HG03571 (cell line): ENCODE measurements at regions not wholly inside any gene's neighbourhood (a gene's known extent, or its start where the extent isn't known, plus 50 kb on each side); places are given as distances from the start of the nearest gene placed in this dataset.

ENCODE experiments used
- ATAC-seq: cut with Tn5 transposase; IDR thresholded peaks from one replicate; pipeline ENCODE4 v1.9.1; 2021; ENCODE audit not compliant: unreplicated experiment

DNA sequence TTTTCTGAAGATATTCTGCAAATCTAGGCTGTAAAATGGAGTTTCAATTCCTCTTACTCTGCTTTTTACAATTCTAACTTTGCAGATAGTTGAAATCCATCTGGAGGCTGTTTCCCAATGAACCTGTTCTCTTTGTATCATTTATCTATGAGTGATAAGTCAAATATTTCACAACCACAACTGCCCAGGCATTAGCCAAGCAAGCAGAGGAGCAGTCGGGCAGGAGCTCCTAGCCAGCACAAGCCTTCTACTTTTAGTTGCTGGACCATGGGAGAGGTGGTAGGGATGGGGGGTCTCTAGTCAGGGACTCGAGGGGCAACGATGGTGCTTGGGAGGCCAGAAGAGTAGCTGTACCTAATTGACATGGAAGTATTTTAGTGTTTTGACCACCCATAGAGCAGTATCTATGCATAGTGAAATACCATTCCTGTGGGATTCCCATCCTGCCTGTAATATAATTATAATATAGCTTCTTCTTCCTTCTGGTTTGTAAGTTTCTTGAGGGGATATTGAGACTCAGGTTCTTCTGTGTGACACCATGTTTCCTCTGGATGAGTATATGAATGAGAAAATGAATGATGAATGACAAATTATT lies 353.5 kb upstream of the IL12A start:
- ATAC-seq, result no peak

DNA sequence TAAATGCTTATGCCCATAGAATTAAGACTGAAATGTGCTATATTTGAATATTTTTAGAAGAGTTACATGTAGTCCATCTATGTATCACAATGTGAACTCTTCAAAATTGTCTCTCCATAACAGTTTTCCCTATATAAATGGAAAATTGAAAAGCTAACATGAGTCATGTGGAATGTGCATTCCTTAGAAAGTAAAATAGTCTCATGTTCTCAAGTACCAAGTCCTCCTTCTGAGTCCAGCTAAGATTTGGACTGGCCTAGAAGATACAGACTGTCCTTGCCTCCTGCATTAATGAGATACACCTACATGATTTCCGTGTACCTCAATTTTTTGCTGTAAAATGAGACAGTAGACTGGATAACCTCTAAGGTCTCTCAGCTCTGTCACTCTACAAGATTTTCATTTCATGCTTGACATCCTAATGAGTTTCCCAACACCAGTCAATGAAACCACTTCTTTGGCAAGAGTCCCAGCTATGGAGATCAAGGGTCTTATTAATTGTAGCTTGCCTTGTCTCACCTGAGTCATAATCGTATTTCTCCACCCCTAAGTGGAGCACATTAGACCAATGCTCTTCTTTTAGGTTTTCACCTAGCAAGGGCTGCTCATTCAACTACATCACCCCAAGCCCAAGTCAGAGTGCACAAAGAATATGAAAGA lies 350.6 kb upstream of the IL12A start:
- no peak for ATAC-seq

DNA sequence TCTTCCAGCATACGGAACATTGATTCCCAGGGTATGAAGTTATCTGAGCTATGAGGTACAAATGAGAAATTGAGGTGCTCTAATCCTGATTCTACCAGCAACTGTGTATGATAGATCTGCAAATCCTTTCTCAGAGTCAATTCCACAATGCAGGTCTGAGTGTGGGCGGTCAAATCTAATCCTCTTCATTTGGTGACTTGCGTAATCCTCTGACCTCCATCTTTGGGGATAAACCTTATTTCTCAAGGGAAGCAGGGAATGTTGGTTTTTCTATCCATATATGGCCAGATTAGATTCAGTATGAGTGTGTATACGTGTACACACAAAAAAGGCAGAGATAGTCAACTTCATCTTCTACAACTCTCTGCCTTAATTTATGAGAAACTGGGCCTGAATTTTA lies 348.4 kb upstream of the IL12A start:
- ATAC-seq, result no peak

DNA sequence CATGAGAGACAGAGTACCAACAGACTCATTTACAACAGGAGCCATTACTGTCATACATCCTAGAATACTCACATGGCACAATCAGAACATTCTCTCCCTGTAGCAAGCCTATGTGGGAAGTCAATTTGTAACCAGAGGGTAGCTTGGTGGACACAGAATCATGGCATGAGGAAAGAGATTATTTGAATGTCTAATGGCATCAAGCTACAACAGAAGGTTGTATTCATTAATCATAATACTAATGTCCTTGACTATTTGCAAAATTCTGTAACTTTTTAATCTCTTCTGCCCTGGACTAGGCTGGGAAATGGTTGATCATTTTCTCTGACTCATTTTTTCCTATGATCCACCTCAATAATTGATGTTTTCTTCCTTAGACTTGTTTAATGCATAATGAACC lies 345.2 kb upstream of the IL12A start:
- ATAC-seq, result no peak

- no peak for ATAC-seq
Observed at GRCh38 chr3:159645874-159646273, 342.8 kb upstream of the IL12A start.

GRCh38 chr3:159649951-159650350 lies 338.7 kb upstream of the IL12A start:
- ATAC-seq, result no peak

DNA sequence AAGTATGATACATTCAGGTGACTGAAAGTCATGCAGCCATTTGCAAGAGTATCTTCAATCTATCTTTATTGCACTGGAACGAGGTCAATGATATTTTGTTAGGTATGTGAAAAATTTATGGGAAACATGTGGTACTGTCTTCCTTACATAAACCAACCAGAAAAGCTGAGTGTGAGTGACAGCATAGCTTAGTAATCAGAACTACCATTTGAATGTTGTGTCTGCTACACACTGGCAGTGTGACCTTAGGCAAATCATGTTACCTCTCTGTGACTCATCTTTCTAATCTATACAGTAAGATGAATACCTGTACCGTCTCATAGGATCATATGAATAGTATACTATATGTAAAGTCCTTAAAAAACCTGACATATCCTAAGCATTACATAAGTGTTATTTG lies 337.9 kb upstream of the IL12A start:
- no peak for ATAC-seq

- ATAC-seq, result no peak
Observed at GRCh38 chr3:159652452-159652851, 336.2 kb upstream of the IL12A start.

- ATAC-seq, result no peak
Observed at GRCh38 chr3:159654183-159655134, 334.2 kb upstream of the IL12A start.

DNA sequence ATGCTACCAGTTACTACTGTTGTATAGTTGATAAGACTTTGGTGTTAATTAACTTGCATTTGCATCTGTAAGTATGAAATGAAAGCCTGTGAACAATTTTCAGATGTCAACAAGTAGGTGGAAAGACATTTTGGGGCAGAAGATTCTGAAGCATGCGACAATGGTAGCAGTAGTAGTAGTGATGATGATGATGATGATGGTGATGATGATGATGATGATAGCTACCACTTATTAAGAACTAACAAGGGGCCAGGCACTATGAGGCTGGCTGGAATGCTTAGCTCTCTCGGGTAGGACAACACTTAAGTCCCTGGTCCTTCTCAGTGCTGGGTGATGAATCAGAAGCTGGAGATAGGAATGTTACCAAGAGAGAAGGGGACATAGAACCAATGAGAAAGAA lies 333.4 kb upstream of the IL12A start:
- ATAC-seq, result no peak

- no peak for ATAC-seq
Observed at GRCh38 chr3:159657176-159657575, 331.5 kb upstream of the IL12A start.

GRCh38 chr3:159657629-159658028 lies 331.0 kb upstream of the IL12A start:
- ATAC-seq, result no peak

GRCh38 chr3:159660326-159660725 lies 328.3 kb upstream of the IL12A start:
- no peak for ATAC-seq

DNA sequence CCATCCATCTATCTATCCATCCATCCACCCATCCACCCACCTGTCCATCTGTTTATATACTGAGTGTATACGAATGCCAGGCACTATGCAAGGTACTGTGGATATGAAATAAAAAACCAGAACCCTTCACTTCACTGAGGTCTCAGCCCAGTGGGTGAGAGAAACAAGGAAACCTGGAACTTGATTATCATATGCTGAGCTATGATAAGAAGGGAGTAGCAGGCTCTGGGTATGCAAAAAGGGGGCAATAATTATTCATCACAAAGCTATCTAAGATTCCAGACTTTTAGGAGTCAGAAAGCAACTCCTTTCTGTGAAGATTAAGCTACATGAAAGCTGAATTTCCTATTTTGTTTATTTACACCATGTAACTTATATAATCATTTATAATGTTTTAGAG lies 327.7 kb upstream of the IL12A start:
- ATAC-seq, result no peak

GRCh38 chr3:159662549-159662948 lies 326.1 kb upstream of the IL12A start:
- ATAC-seq, result no peak

DNA sequence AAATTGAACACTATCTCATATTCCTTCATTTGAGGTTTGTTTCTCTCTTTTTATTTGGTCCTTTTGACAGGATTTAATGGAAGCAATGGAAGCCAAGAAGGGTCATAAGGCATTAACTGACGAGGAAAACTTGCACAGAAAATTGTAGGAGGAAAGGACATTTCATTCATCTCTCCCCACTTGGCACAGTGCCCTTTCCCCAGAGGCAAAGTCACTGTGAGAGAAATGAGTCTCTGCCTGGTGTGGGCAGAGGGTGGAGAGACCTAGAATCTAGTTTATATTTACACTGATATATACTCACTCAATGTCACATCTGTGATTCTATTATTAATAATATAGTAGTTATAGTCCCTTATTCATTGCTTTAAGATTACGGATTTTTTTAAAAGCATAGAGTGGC lies 324.6 kb upstream of the IL12A start:
- no peak for ATAC-seq

GRCh38 chr3:159664653-159665052 lies 324.0 kb upstream of the IL12A start:
- no peak for ATAC-seq

GRCh38 chr3:159667261-159667660 lies 321.4 kb upstream of the IL12A start:
- no peak for ATAC-seq

- ATAC-seq, result no peak
Observed at GRCh38 chr3:159668461-159668860, 320.2 kb upstream of the IL12A start.

DNA sequence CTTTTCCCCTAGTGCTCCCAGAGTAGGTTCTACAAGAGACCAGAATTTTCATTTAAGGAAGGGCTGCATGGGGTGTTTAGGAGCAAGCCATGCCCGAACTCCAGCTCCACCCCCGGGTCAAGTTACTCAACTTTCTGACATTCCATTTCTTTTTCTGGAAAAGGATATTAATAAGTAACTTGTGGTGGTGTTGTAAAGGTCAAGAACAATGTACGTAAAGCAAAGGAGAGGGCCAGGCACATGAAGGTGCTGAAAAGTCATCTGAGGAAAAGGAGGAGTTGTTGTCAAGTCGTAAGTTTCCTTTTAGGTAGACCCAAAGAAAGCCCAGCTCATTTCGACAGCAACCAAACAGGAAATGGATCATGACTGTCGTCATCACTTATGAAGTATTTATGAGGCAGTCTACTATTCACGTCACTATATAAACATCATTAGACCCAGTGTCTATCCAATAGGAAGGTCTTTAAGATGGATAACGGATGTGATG lies 319.6 kb upstream of the IL12A start:
- ATAC-seq, result no peak

- ATAC-seq, result no peak
Observed at GRCh38 chr3:159669766-159670165, 318.9 kb upstream of the IL12A start.
